Stimulated activated memory B cell treated with anti-CD40 and anti-IgM and Interleukin-4, amounts not matched to agents 10 μg/mL and 1 μg/mL and 100 μg/mL, for 72 hours (primary cell): ENCODE measurements at regions not wholly inside any gene's neighbourhood (a gene's known extent, or its start where the extent isn't known, plus 50 kb on each side); places are given as distances from the start of the nearest gene placed in this dataset.

Experiments
- ATAC-seq: fragments of 150-1000 bp; cut with Tn5 transposase; 2 replicates; pipeline ENCODE4 v1.10.0; 2021
- H3K27ac Mint-ChIP-seq: one replicate; pipeline ENCODE4 v1.8.0; 2022; ENCODE audit warnings: mild to moderate bottlenecking, mixed read lengths
- H3K27me3 Mint-ChIP-seq: one replicate; pipeline ENCODE4 v1.8.0; 2022; ENCODE audit warnings: mixed read lengths
- H3K36me3 Mint-ChIP-seq: one replicate; pipeline ENCODE4 v1.8.0; 2022; ENCODE audit warnings: mixed read lengths
- H3K4me1 Mint-ChIP-seq: one replicate; pipeline ENCODE4 v1.8.0; 2022; ENCODE audit warnings: mixed read lengths
- H3K4me3 Mint-ChIP-seq: one replicate; pipeline ENCODE4 v1.8.0; 2022; ENCODE audit warnings: mild to moderate bottlenecking, moderate library complexity, mixed read lengths
- H3K9me3 Mint-ChIP-seq: one replicate; pipeline ENCODE4 v1.8.0; 2022; ENCODE audit warnings: mixed read lengths

GRCh38 chr1:115145226-115145625, 55.9 kb upstream of the TSPAN2 start:
- no peak for ATAC-seq
- no peaks in the 10 kb centered on the region for H3K36me3 Mint-ChIP-seq
- H3K4me1 Mint-ChIP-seq = no peaks in the 10 kb centered on the region
- H3K27ac Mint-ChIP-seq = no peak overlapping the region
- peaks cover 3% of the 10 kb centered on the region for H3K9me3 Mint-ChIP-seq
- peaks cover 64% of the 10 kb centered on the region for H3K27me3 Mint-ChIP-seq
- H3K4me3 Mint-ChIP-seq = no peak overlapping the region

GRCh38 chr1:115144176-115144575, 54.9 kb upstream of the TSPAN2 start:
- Mint-ChIP-seq H3K9me3 (peaks cover 3% of the 10 kb centered on the region), H3K36me3 (no peaks in the 10 kb centered on the region), H3K27me3 (peaks cover 74% of the 10 kb centered on the region), H3K4me1 (peaks cover 2% of the 10 kb centered on the region), H3K27ac (no peak overlapping the region), H3K4me3 (no peak overlapping the region)
- no peak for ATAC-seq

GRCh38 chr1:115142616-115143015, 53.3 kb upstream of the TSPAN2 start:
- no peaks in the 10 kb centered on the region for H3K9me3 Mint-ChIP-seq
- no peaks in the 10 kb centered on the region for H3K36me3 Mint-ChIP-seq
- peaks cover 10% of the 10 kb centered on the region for H3K4me1 Mint-ChIP-seq
- H3K27me3 Mint-ChIP-seq = peaks cover 84% of the 10 kb centered on the region
- ATAC-seq = no peak
- H3K27ac Mint-ChIP-seq = no peak overlapping the region
- no peak overlapping the region for H3K4me3 Mint-ChIP-seq

- Mint-ChIP-seq H3K27ac (no peak overlapping the region), H3K36me3 (no peaks in the 10 kb centered on the region), H3K9me3 (no peaks in the 10 kb centered on the region), H3K4me3 (no peak overlapping the region), H3K27me3 (peaks cover 69% of the 10 kb centered on the region), H3K4me1 (peaks cover 10% of the 10 kb centered on the region)
- ATAC-seq = no peak
Observed at GRCh38 chr1:115141145-115141454, 51.8 kb upstream of the TSPAN2 start.

GRCh38 chr1:115140442-115141144, 51.3 kb upstream of the TSPAN2 start:
- no peak for ATAC-seq
- Mint-ChIP-seq H3K36me3 (no peaks in the 10 kb centered on the region), H3K4me1 (peaks cover 10% of the 10 kb centered on the region), H3K4me3 (no peak overlapping the region), H3K27ac (no peak overlapping the region), H3K27me3 (peaks cover 64% of the 10 kb centered on the region), H3K9me3 (no peaks in the 10 kb centered on the region)

- Mint-ChIP-seq H3K27ac (no peak overlapping the region), H3K4me3 (no peak overlapping the region), H3K4me1 (peaks cover 10% of the 10 kb centered on the region), H3K27me3 (peaks cover 54% of the 10 kb centered on the region), H3K36me3 (no peaks in the 10 kb centered on the region), H3K9me3 (no peaks in the 10 kb centered on the region)
- no peak for ATAC-seq
Observed at GRCh38 chr1:115139381-115139780, 50.1 kb upstream of the TSPAN2 start.
